ENCODE measurements at regions not wholly inside any gene's neighbourhood (a gene's known extent, or its start where the extent isn't known, plus 50 kb on each side); places are given as distances from the start of the nearest gene placed in this dataset.

GRCh38 chr2:82316586-82316985 lies 2012.0 kb upstream of the LRRTM1 start:
- TF ChIP-seq CTCF (IDR thresholded peaks at IDR 0.05; ENCODE audit: extremely low read depth, missing control alignments), result no peak
- DNase-seq (ENCODE audit: low spot score), result no peak

- TF ChIP-seq CTCF (IDR thresholded peaks at IDR 0.05; ENCODE audit: extremely low read depth, missing control alignments), result no peak
- DNase-seq (ENCODE audit: low spot score), result no peak
Observed at GRCh38 chr2:82314836-82315472, 2010.4 kb upstream of the LRRTM1 start.

- TF ChIP-seq CTCF (IDR thresholded peaks at IDR 0.05; ENCODE audit: extremely low read depth, missing control alignments), result no peak
- no peak for DNase-seq (ENCODE audit: low spot score)
Observed at GRCh38 chr2:82307511-82307910, 2003.0 kb upstream of the LRRTM1 start.

- TF ChIP-seq CTCF (IDR thresholded peaks at IDR 0.05; ENCODE audit: extremely low read depth, missing control alignments), result no peak
- no peak for DNase-seq (ENCODE audit: low spot score)
Observed at GRCh38 chr2:82301506-82301905, 1997.0 kb upstream of the LRRTM1 start.

GRCh38 chr2:82289446-82289845 lies 1984.9 kb upstream of the LRRTM1 start:
- no peak for DNase-seq (ENCODE audit: low spot score)
- no peak for TF ChIP-seq CTCF (IDR thresholded peaks at IDR 0.05; ENCODE audit: extremely low read depth, missing control alignments)

GRCh38 chr2:82283075-82283474 lies 1978.5 kb upstream of the LRRTM1 start:
- no peak for TF ChIP-seq CTCF (IDR thresholded peaks at IDR 0.05; ENCODE audit: extremely low read depth, missing control alignments)
- DNase-seq (ENCODE audit: low spot score), result no peak

- TF ChIP-seq CTCF (IDR thresholded peaks at IDR 0.05; ENCODE audit: extremely low read depth, missing control alignments), result no peak
- DNase-seq (ENCODE audit: low spot score), result no peak
Observed at GRCh38 chr2:82282111-82282882, 1977.7 kb upstream of the LRRTM1 start.

Measured in GM20000 (cell line).